ENCODE measurements at regions not wholly inside any gene's neighbourhood (a gene's known extent, or its start where the extent isn't known, plus 50 kb on each side); places are given as distances from the start of the nearest gene placed in this dataset.

DNA sequence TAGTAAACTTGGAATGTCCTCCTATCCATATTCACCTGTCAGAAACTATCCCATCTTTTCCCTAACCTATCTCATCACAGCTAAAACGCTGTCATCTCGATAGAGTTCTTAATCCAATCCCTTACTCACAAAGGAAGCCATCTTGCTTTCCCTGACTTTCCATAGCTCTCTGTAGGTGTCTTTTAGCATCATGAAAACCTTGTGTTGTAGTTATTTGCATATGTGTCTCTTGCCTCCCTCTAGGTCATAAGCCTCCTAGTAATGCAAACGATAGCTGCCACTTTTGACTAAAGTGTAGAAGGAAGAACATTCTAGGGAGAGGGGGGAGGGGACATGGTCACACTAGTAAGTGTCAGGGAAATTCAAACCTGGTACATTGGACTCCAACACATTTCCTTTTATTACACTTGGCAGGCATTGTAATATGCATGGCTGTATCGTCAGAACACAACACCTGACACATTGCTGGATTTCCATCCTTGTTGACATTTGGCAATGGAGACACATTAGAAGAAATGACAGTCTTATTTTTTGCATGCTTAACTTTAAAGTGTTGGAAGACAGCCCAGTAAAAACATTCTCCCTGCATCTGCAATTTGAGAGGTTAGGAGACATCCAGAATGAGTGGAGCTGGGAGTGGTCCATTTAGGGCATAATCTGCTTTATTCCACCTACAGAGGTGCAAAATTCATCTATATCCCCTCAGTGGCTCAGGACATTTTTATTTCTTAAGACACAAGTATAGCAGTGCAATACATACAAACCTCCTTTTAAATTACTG is 283.4 kb downstream of the HAO1 start:
- in situ Hi-C loops (cut with HindIII; ENCODE audit: extremely low pct_ligation_motif_present, low pct_unique_long_range_greater_than_20kb) (no loop called here), intact Hi-C loops (cut with micrococcal nuclease; ENCODE audit: unreplicated experiment) (no loop called here)
- ChIA-PET CTCF (ENCODE audit: low intra/inter-chr PET ratio, low total read pairs) (no interaction called here), POLR2A (no interaction called here)
- no peak overlapping the region for H3K4me3 ChIP-seq (replicated peaks in 1 of 3; ENCODE audit: insufficient read depth in 1 of 3, low read depth in 2 of 3, low read length in 3 of 3)
- H3K4me1 ChIP-seq (ENCODE audit: insufficient read depth, low read length) = no peaks in the 10 kb centered on the region
- H3K36me3 ChIP-seq (replicated peaks in 1 of 2; ENCODE audit: control insufficient read depth in 1 of 2, insufficient read depth in 2 of 2, low read length in 2 of 2) = no peaks in the 10 kb centered on the region
- H3K27ac ChIP-seq (ENCODE audit: extremely low read length, insufficient read depth, low read length) = no peak overlapping the region
- no peak overlapping the region for H2AFZ ChIP-seq (ENCODE audit: low read length)
- H3K27me3 ChIP-seq (ENCODE audit: control insufficient read depth in 1 of 2, insufficient read depth in 2 of 2, low read length in 2 of 2) = no peaks in the 10 kb centered on the region
- 15% methylated on average over 4 of the region's 4 CpGs for WGBS (ENCODE audit: low lambda C conversion rate)
- no peaks in the 10 kb centered on the region for H3K9me3 ChIP-seq (ENCODE audit: low read length)
- no TSS peak for BruUV-seq (replicated peaks)
- H3K9ac ChIP-seq (ENCODE audit: insufficient read depth, low read depth, low read length) = no peak overlapping the region
- no peaks in the 10 kb centered on the region for H3K79me2 ChIP-seq (ENCODE audit: insufficient read depth, low read length)
- no peak overlapping the region for H3K4me2 ChIP-seq (ENCODE audit: low read depth, low read length)
- no peaks in the 10 kb centered on the region for H4K20me1 ChIP-seq (ENCODE audit: insufficient read depth, low read length)
- ATAC-seq = no peak
- TF ChIP-seq, protein P1, sequence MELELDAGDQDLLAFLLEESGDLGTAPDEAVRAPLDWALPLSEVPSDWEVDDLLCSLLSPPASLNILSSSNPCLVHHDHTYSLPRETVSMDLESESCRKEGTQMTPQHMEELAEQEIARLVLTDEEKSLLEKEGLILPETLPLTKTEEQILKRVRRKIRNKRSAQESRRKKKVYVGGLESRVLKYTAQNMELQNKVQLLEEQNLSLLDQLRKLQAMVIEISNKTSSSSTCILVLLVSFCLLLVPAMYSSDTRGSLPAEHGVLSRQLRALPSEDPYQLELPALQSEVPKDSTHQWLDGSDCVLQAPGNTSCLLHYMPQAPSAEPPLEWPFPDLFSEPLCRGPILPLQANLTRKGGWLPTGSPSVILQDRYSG (CRISPR knock-in tag; IDR thresholded peaks at IDR 0.05) = no peak
- no peak for TF ChIP-seq PITX1 (CRISPR knock-in tag; IDR thresholded peaks at IDR 0.05)
- no peak for TF ChIP-seq REL (CRISPR knock-in tag; conservative IDR thresholded peaks at IDR 0.05)
- TF ChIP-seq KAT7 (CRISPR knock-in tag; IDR thresholded peaks at IDR 0.05; ENCODE audit: borderline replicate concordance) = no peak
- FAIRE-seq = no peak
- no peak for DNase-seq (ENCODE audit: low spot score)

DNA sequence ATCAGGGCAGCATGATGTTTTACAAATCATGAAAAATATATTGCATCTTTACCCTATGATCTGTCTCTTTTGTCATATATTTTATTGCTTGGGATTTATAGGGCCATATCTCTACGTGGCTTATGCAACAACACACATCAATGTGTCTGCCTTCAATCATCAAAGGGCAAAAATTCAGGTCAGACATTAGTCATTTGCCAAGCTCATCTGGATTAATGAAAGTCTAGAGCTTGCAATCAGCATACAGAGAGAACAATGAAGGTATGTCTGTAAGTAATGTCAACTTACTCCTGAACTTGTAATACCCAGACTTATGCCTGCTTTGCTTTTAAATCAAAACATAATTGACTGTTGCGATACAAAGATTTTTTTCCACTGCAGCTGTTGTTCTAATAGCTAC is 282.7 kb downstream of the HAO1 start:
- intact Hi-C loops (cut with micrococcal nuclease; ENCODE audit: unreplicated experiment) (no loop called here), in situ Hi-C loops (cut with HindIII; ENCODE audit: extremely low pct_ligation_motif_present, low pct_unique_long_range_greater_than_20kb) (no loop called here)
- 7% methylated on average over 2 of the region's 2 CpGs for WGBS (ENCODE audit: low lambda C conversion rate)
- H3K27me3 ChIP-seq (ENCODE audit: control insufficient read depth in 1 of 2, insufficient read depth in 2 of 2, low read length in 2 of 2) = no peaks in the 10 kb centered on the region
- H3K9ac ChIP-seq (ENCODE audit: insufficient read depth, low read depth, low read length) = no peak overlapping the region
- BruUV-seq (replicated peaks) = no TSS peak
- H3K9me3 ChIP-seq (ENCODE audit: low read length) = no peaks in the 10 kb centered on the region
- ATAC-seq (no peak), DNase-seq (ENCODE audit: low spot score) (no peak), FAIRE-seq (no peak)
- POLR2A ChIA-PET = no interaction called here
- H4K20me1 ChIP-seq (ENCODE audit: insufficient read depth, low read length) = no peaks in the 10 kb centered on the region
- CTCF ChIA-PET (ENCODE audit: low intra/inter-chr PET ratio, low total read pairs) = no interaction called here
- H3K4me3 ChIP-seq (replicated peaks in 1 of 3; ENCODE audit: insufficient read depth in 1 of 3, low read depth in 2 of 3, low read length in 3 of 3) = no peak overlapping the region
- H3K36me3 ChIP-seq (replicated peaks in 1 of 2; ENCODE audit: control insufficient read depth in 1 of 2, insufficient read depth in 2 of 2, low read length in 2 of 2) = no peaks in the 10 kb centered on the region
- no peak overlapping the region for H2AFZ ChIP-seq (ENCODE audit: low read length)
- H3K4me1 ChIP-seq (ENCODE audit: insufficient read depth, low read length) = no peaks in the 10 kb centered on the region
- H3K79me2 ChIP-seq (ENCODE audit: insufficient read depth, low read length) = no peaks in the 10 kb centered on the region
- H3K4me2 ChIP-seq (ENCODE audit: low read depth, low read length) = no peak overlapping the region
- no peak overlapping the region for H3K27ac ChIP-seq (ENCODE audit: extremely low read length, insufficient read depth, low read length)
- TF ChIP-seq, protein P2, sequence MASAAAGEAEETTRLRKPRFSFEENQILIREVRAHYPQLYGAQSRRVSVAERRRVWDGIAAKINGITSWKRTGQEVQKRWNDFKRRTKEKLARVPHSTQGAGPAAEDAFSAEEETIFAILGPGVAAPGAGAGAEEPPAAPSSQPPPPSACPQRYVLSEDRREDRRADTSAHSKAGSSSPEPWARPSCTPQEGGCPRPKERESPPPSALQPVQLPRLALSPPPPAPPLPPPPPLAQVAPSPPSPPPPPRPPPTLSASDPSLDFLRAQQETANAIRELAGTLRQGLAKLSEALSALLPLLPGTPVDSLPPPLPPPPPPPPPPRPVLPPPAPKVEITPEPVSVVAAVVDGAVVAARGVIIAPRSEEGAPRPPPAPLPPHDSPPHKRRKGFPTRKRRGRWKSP (CRISPR knock-in tag; IDR thresholded peaks at IDR 0.05) = no peak
- no peak for TF ChIP-seq ZKSCAN8 (CRISPR knock-in tag; IDR thresholded peaks at IDR 0.05; ENCODE audit: borderline replicate concordance)
- TF ChIP-seq, protein P3, sequence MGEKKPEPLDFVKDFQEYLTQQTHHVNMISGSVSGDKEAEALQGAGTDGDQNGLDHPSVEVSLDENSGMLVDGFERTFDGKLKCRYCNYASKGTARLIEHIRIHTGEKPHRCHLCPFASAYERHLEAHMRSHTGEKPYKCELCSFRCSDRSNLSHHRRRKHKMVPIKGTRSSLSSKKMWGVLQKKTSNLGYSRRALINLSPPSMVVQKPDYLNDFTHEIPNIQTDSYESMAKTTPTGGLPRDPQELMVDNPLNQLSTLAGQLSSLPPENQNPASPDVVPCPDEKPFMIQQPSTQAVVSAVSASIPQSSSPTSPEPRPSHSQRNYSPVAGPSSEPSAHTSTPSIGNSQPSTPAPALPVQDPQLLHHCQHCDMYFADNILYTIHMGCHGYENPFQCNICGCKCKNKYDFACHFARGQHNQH (CRISPR knock-in tag; IDR thresholded peaks at IDR 0.05) = no peak
- TF ChIP-seq, protein P4, sequence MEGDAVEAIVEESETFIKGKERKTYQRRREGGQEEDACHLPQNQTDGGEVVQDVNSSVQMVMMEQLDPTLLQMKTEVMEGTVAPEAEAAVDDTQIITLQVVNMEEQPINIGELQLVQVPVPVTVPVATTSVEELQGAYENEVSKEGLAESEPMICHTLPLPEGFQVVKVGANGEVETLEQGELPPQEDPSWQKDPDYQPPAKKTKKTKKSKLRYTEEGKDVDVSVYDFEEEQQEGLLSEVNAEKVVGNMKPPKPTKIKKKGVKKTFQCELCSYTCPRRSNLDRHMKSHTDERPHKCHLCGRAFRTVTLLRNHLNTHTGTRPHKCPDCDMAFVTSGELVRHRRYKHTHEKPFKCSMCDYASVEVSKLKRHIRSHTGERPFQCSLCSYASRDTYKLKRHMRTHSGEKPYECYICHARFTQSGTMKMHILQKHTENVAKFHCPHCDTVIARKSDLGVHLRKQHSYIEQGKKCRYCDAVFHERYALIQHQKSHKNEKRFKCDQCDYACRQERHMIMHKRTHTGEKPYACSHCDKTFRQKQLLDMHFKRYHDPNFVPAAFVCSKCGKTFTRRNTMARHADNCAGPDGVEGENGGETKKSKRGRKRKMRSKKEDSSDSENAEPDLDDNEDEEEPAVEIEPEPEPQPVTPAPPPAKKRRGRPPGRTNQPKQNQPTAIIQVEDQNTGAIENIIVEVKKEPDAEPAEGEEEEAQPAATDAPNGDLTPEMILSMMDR (CRISPR knock-in tag; IDR thresholded peaks at IDR 0.05) = no peak
- no peak for TF ChIP-seq ZNF720 (CRISPR knock-in tag; IDR thresholded peaks at IDR 0.05)
- no peak for TF ChIP-seq HNRNPH1 (optimal IDR thresholded peaks at IDR 0.05; ENCODE audit: low read depth, low read length)
- TF ChIP-seq, protein P5, sequence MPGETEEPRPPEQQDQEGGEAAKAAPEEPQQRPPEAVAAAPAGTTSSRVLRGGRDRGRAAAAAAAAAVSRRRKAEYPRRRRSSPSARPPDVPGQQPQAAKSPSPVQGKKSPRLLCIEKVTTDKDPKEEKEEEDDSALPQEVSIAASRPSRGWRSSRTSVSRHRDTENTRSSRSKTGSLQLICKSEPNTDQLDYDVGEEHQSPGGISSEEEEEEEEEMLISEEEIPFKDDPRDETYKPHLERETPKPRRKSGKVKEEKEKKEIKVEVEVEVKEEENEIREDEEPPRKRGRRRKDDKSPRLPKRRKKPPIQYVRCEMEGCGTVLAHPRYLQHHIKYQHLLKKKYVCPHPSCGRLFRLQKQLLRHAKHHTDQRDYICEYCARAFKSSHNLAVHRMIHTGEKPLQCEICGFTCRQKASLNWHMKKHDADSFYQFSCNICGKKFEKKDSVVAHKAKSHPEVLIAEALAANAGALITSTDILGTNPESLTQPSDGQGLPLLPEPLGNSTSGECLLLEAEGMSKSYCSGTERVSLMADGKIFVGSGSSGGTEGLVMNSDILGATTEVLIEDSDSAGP (CRISPR knock-in tag; IDR thresholded peaks at IDR 0.05; ENCODE audit: borderline replicate concordance) = no peak
